ENCODE measurements at regions not wholly inside any gene's neighbourhood (a gene's known extent, or its start where the extent isn't known, plus 50 kb on each side); places are given as distances from the start of the nearest gene placed in this dataset.

DNA sequence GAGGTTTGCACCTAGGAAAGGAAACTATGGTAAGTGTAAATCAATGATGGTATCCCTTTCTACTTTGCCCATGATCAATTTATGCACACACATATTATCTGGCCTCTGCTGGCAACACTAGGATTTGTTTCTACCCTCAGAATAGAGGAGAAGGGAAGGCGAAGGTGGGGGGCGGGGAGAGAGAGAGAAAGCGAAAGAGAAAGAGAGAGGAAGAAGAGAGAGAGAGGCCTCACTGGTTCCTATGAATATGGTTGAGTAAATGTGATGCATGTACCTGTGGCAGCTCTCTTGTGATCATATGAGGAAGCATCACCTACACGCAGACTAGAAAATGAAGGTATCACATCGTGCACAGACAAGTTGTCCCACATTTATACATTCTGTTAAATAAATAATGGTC lies 882.0 kb upstream of the SLITRK6 start:
- WGBS, 3 donors, result 67 to 77% (median 67%) methylated on average over 5 of the region's 5 CpGs

DNA sequence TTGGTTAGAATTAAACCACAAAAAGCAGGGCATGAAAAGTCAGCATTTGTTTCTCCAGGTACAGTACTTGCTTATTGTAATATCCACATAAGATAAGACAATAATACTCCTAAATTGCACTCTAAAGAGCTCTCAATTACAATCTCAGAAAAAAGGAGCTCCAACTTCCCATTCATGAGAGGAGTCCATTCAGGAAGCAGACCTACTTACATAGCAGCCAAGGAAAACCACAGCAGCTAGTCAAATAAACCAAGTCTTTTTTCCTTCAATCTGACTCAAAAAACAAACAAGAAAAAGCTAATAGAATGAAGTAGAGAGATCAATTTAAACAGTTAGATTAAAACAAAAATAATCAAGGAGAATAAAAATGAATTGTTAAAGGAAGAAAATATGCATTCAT lies 885.2 kb upstream of the SLITRK6 start:
- intact Hi-C loops (cut with DNase I), result no loop called here
- no peak overlapping the region for H3K27ac ChIP-seq
- no peaks in the 10 kb centered on the region for H3K36me3 ChIP-seq
- no peaks in the 10 kb centered on the region for H3K27me3 ChIP-seq
- TF ChIP-seq, protein P1, sequence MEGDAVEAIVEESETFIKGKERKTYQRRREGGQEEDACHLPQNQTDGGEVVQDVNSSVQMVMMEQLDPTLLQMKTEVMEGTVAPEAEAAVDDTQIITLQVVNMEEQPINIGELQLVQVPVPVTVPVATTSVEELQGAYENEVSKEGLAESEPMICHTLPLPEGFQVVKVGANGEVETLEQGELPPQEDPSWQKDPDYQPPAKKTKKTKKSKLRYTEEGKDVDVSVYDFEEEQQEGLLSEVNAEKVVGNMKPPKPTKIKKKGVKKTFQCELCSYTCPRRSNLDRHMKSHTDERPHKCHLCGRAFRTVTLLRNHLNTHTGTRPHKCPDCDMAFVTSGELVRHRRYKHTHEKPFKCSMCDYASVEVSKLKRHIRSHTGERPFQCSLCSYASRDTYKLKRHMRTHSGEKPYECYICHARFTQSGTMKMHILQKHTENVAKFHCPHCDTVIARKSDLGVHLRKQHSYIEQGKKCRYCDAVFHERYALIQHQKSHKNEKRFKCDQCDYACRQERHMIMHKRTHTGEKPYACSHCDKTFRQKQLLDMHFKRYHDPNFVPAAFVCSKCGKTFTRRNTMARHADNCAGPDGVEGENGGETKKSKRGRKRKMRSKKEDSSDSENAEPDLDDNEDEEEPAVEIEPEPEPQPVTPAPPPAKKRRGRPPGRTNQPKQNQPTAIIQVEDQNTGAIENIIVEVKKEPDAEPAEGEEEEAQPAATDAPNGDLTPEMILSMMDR (IDR thresholded peaks at IDR 0.05), result no peak
- TF ChIP-seq EP300 (IDR thresholded peaks at IDR 0.05) (no peak), POLR2A (IDR thresholded peaks at IDR 0.05) (no peak)
- DNase-seq, result no peak
- H3K4me1 ChIP-seq (ENCODE audit: insufficient read depth), result no peaks in the 10 kb centered on the region
- no peak overlapping the region for H3K4me3 ChIP-seq
- no peaks in the 10 kb centered on the region for H3K9me3 ChIP-seq

More for the DNA sequence above, 882.0 kb upstream of the SLITRK6 start:
- intact Hi-C loops (cut with DNase I), result no loop called here
- Histone ChIP-seq H3K36me3 (no peaks in the 10 kb centered on the region), H3K4me1 (ENCODE audit: insufficient read depth) (no peaks in the 10 kb centered on the region), H3K27ac (no peak overlapping the region), H3K9me3 (no peaks in the 10 kb centered on the region), H3K27me3 (no peaks in the 10 kb centered on the region), H3K4me3 (no peak overlapping the region)
- TF ChIP-seq EP300 (IDR thresholded peaks at IDR 0.05), result no peak
- TF ChIP-seq, protein P1 (IDR thresholded peaks at IDR 0.05), result no peak
- no peak for TF ChIP-seq POLR2A (IDR thresholded peaks at IDR 0.05)
- DNase-seq, result no peak

DNA sequence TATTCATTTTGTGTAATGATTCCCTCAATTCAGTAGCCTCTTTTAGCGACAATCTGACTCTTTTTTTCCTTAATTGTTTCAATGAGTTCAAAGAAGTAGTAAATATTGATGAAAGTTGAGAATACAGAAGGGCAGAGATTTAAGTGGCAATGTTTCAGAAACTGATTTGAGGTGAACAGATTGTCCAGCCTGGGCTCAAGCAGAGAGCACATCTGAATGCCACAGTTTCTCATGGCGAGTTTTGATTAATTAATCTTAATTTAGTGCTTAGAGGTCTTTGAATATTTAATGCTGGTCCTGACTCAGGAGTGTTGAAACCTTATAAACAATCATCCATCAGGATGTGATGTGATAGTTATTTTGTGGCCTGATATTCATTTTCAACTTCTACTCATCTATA lies 890.7 kb upstream of the SLITRK6 start:
- Histone ChIP-seq H3K27me3 (no peaks in the 10 kb centered on the region), H3K36me3 (no peaks in the 10 kb centered on the region), H3K9me3 (no peaks in the 10 kb centered on the region), H3K27ac (no peak overlapping the region), H3K4me1 (ENCODE audit: insufficient read depth) (no peaks in the 10 kb centered on the region), H3K4me3 (no peak overlapping the region)
- TF ChIP-seq, protein P1 (IDR thresholded peaks at IDR 0.05), result no peak
- TF ChIP-seq POLR2A (IDR thresholded peaks at IDR 0.05) (no peak), EP300 (IDR thresholded peaks at IDR 0.05) (no peak)
- 71 to 75% (median 72%) methylated on average over 2 of the region's 2 CpGs for WGBS, 3 donors
- intact Hi-C loops (cut with DNase I), result no loop called here
- DNase-seq, result no peak

DNA sequence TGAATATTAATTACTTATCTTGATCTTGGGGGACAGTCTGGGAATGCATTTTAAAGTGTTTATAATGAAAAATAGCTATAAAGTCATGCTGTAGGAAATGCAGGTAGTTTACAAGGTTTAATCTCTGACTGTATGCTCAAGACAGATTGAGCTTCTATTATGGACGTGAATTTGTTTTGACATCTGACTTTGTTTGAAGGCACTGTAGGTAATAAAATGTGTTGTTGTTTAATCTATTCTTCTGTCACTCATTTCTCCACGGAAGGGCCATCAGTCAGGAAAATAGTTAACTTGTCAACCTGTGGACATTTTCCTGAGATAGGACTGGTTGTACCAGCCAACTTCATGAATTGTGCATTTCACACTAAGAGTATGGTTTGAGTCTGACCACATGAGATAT lies 893.1 kb upstream of the SLITRK6 start:
- Histone ChIP-seq H3K27me3 (no peaks in the 10 kb centered on the region), H3K4me1 (ENCODE audit: insufficient read depth) (no peaks in the 10 kb centered on the region), H3K9me3 (no peaks in the 10 kb centered on the region), H3K27ac (no peak overlapping the region), H3K36me3 (no peaks in the 10 kb centered on the region), H3K4me3 (no peak overlapping the region)
- TF ChIP-seq, protein P1 (IDR thresholded peaks at IDR 0.05), result no peak
- TF ChIP-seq EP300 (IDR thresholded peaks at IDR 0.05), result no peak
- no peak for TF ChIP-seq POLR2A (IDR thresholded peaks at IDR 0.05)
- 64 to 72% (median 64%) methylated on average over 2 of the region's 2 CpGs for WGBS, 3 donors
- intact Hi-C loops (cut with DNase I), result no loop called here
- no peak for DNase-seq

DNA sequence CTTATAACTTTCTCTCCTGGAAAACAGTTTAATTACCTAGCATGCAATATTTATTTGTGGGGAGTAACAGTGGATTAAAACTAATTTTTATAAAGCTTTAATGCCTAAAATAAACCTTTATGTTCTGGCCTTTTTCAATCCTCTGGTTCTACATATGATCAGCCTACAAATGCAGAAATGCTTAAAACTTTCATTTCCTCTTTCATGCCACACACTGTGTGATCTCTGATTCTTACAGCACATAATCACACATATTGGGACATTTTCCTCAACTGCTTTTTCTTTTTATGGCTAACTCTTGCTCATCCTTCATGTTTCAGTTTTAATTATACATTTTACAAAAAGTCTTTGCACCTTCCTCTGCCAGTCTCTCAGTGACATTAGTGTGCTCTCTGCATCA lies 910.8 kb upstream of the SLITRK6 start:
- no peaks in the 10 kb centered on the region for H3K9me3 ChIP-seq
- intact Hi-C loops (cut with DNase I), result no loop called here
- DNase-seq, result no peak
- no peak overlapping the region for H3K4me3 ChIP-seq
- TF ChIP-seq EP300 (IDR thresholded peaks at IDR 0.05) (no peak), POLR2A (IDR thresholded peaks at IDR 0.05) (no peak)
- TF ChIP-seq, protein P1 (IDR thresholded peaks at IDR 0.05), result no peak
- no peaks in the 10 kb centered on the region for H3K27me3 ChIP-seq
- H3K27ac ChIP-seq, result no peak overlapping the region
- H3K36me3 ChIP-seq, result no peaks in the 10 kb centered on the region
- no peaks in the 10 kb centered on the region for H3K4me1 ChIP-seq (ENCODE audit: insufficient read depth)

Data from ovary (tissue), 7 donors.